OCI-LY7 (cell line): ENCODE measurements at regions not wholly inside any gene's neighbourhood (a gene's known extent, or its start where the extent isn't known, plus 50 kb on each side); places are given as distances from the start of the nearest gene placed in this dataset.
A peak's percentile ranks its signal among the peaks of the same experiment; 100 is the strongest.

Source experiments
- BruUV-seq: library from RNA; stranded (reverse); fragments of 400-500 nt; replicated peaks from 2 replicates; lab custom pipeline; 2021; lab: Mats Ljungman, UMichigan
- CTCF ChIA-PET: fragments of 300-600 bp; sonication (Branson Sonifier 250); formaldehyde crosslinking; loops from one replicate; lab custom pipeline; 2022; ENCODE audit warnings: antibody characterized with exemption; ENCODE audit not compliant: unreplicated experiment; lab: Charles Lee
- POLR2A ChIA-PET: fragments of 300-600 bp; sonication (Branson Sonifier 250); formaldehyde crosslinking; loops from one replicate; lab custom pipeline; 2022; ENCODE audit warnings: antibody characterized with exemption; lab: Charles Lee
- DNase-seq: peaks from one replicate; pipeline ENCODE4 v3.0.0-alpha.2; 2015; ENCODE audit warnings: low spot score
- H2AFZ ChIP-seq: fragments of 200-600 bp; sonication (generic), shearing (Covaris generic); 2 replicates; pipeline ENCODE4 v1.6.1; 2014; ENCODE audit warnings: mild to moderate bottlenecking, antibody characterized with exemption, low read length, moderate library complexity
- H3K27ac ChIP-seq: fragments of 200-600 bp; sonication (generic); 2 replicates; pipeline ENCODE4 v1.5.1; 2014; ENCODE audit warnings: mixed run types, low read depth, mild to moderate bottlenecking, moderate library complexity, low read length, inconsistent platforms; ENCODE audit not compliant: poor library complexity, severe bottlenecking
- H3K36me3 ChIP-seq: fragments of 200-600 bp; sonication (generic); 2 replicates; pipeline ENCODE4 v1.6.1; 2014; ENCODE audit warnings: mild to moderate bottlenecking, antibody characterized with exemption, low read length, moderate library complexity, mixed read lengths; ENCODE audit not compliant: insufficient read depth
- H3K4me1 ChIP-seq: fragments of 200-600 bp; sonication (generic); 2 replicates; pipeline ENCODE4 v1.5.1; 2014; ENCODE audit warnings: mild to moderate bottlenecking, low read length; ENCODE audit not compliant: insufficient read depth, poor library complexity, severe bottlenecking
- H3K4me2 ChIP-seq: fragments of 200-600 bp; sonication (generic); 2 replicates; pipeline ENCODE4 v1.6.1; 2014; ENCODE audit warnings: mild to moderate bottlenecking, low read length
- H3K4me3 ChIP-seq: fragments of 200-600 bp; sonication (generic); 2 replicates; pipeline ENCODE4 v1.5.1; 2014; ENCODE audit warnings: mild to moderate bottlenecking, low read depth, low read length; ENCODE audit not compliant: poor library complexity, severe bottlenecking
- H3K79me2 ChIP-seq: fragments of 200-600 bp; sonication (generic); 2 replicates; pipeline ENCODE4 v1.6.1; 2016; ENCODE audit warnings: low read depth, mild to moderate bottlenecking, low read length, moderate library complexity, mixed read lengths; ENCODE audit not compliant: insufficient read depth
- H3K9me2 ChIP-seq: fragments of 200-600 bp; sonication (generic); 2 replicates; pipeline ENCODE4 v1.6.1; 2016; ENCODE audit warnings: mild to moderate bottlenecking, low read length, mixed read lengths; ENCODE audit not compliant: insufficient read depth
- H3K9me3 ChIP-seq: fragments of 200-600 bp; sonication (generic); 2 replicates; pipeline ENCODE4 v1.6.1; 2014; ENCODE audit warnings: mild to moderate bottlenecking, mixed run types, low read length, mixed read lengths
- H4K20me1 ChIP-seq: fragments of 200-600 bp; sonication (generic); 2 replicates; pipeline ENCODE4 v1.6.1; 2014; ENCODE audit warnings: mild to moderate bottlenecking, antibody characterized with exemption, low read length, moderate library complexity, mixed read lengths; ENCODE audit not compliant: insufficient read depth
- EZH2phosphoT487 ChIP-seq: fragments of 200-600 bp; sonication (generic); IDR thresholded peaks from 2 replicates; pipeline ENCODE4 v1.6.1; 2018; ENCODE audit warnings: low read depth, borderline replicate concordance, mild to moderate bottlenecking, mixed run types, antibody characterized with exemption, low read length, moderate library complexity, mixed read lengths
- intact Hi-C: fragments of 100-400 bp; cut with micrococcal nuclease; formaldehyde crosslinking; loops from one replicate; pipeline ENCODE4 v1.10.0; 2022; ENCODE audit not compliant: unreplicated experiment
- TF ChIP-seq, protein P1 (sequence below): fragments of 200-600 bp; sonication (generic); conservative IDR thresholded peaks from 2 replicates; pipeline ENCODE4 v1.5.1; 2014; ENCODE audit warnings: mild to moderate bottlenecking, antibody characterized with exemption, low read length, moderate library complexity, mixed read lengths

GRCh38 chr6:133040094-133040802 is 200.9 kb upstream of the EYA4 start:
- Histone ChIP-seq H3K36me3 (no peaks in the 10 kb centered on the region), H4K20me1 (no peaks in the 10 kb centered on the region), H3K27ac (no peak overlapping the region), H3K79me2 (no peaks in the 10 kb centered on the region), H2AFZ (no peak overlapping the region), H3K4me1 (no peaks in the 10 kb centered on the region), H3K9me2 (no peaks in the 10 kb centered on the region), H3K9me3 (no peaks in the 10 kb centered on the region), H3K4me3 (no peak overlapping the region), H3K4me2 (no peak overlapping the region)
- intact Hi-C loops: no loop called here
- no TSS peak for BruUV-seq
- no peak for TF ChIP-seq EZH2phosphoT487
- TF ChIP-seq, protein P1, sequence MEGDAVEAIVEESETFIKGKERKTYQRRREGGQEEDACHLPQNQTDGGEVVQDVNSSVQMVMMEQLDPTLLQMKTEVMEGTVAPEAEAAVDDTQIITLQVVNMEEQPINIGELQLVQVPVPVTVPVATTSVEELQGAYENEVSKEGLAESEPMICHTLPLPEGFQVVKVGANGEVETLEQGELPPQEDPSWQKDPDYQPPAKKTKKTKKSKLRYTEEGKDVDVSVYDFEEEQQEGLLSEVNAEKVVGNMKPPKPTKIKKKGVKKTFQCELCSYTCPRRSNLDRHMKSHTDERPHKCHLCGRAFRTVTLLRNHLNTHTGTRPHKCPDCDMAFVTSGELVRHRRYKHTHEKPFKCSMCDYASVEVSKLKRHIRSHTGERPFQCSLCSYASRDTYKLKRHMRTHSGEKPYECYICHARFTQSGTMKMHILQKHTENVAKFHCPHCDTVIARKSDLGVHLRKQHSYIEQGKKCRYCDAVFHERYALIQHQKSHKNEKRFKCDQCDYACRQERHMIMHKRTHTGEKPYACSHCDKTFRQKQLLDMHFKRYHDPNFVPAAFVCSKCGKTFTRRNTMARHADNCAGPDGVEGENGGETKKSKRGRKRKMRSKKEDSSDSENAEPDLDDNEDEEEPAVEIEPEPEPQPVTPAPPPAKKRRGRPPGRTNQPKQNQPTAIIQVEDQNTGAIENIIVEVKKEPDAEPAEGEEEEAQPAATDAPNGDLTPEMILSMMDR: peak; percentile 66
- ChIA-PET POLR2A (no interaction called here), CTCF (no interaction called here)
- DNase-seq: peak; percentile 4

- no peak overlapping the region for H3K4me3 ChIP-seq
- no peaks in the 10 kb centered on the region for H3K9me2 ChIP-seq
- H3K4me2 ChIP-seq: no peak overlapping the region
- H3K9me3 ChIP-seq: no peaks in the 10 kb centered on the region
- no peaks in the 10 kb centered on the region for H3K36me3 ChIP-seq
- no TSS peak for BruUV-seq
- H3K4me1 ChIP-seq: no peaks in the 10 kb centered on the region
- POLR2A ChIA-PET: no interaction called here
- intact Hi-C loops: no loop called here
- no peak overlapping the region for H3K27ac ChIP-seq
- TF ChIP-seq EZH2phosphoT487: no peak
- TF ChIP-seq, protein P1: no peak
- H3K79me2 ChIP-seq: no peaks in the 10 kb centered on the region
- no peak for DNase-seq
- no peaks in the 10 kb centered on the region for H4K20me1 ChIP-seq
- CTCF ChIA-PET: interaction anchor here (1.0 kb wide), 1 partner anchor 13 kb away, joined by 3 read pairs; no protein-coding TSS in a partner anchor
- H2AFZ ChIP-seq: no peak overlapping the region
These were observed 200.2 kb upstream of the EYA4 start for GRCh38 chr6:133040803-133041419.
